Endothelial cell of umbilical vein (primary cell): ENCODE measurements at regions not wholly inside any gene's neighbourhood (a gene's known extent, or its start where the extent isn't known, plus 50 kb on each side); places are given as distances from the start of the nearest gene placed in this dataset.

Experiments used
- BruUV-seq: library from RNA; stranded (reverse); fragments of 400-500 nt; replicated peaks from 2 replicates; lab custom pipeline; 2021; lab: Mats Ljungman, UMichigan
- CTCF ChIA-PET: fragments of 300-600, 350-600 bp; sonication (Branson Sonifier 250); formaldehyde crosslinking; loops from one replicate; lab custom pipeline; 2021; ENCODE audit warnings: antibody characterized with exemption, inconsistent platforms; lab: Charles Lee
- POLR2A ChIA-PET: fragments of 300-600, 350-600 bp; sonication (Branson Sonifier 250); formaldehyde crosslinking; loops from one replicate; lab custom pipeline; 2021; ENCODE audit warnings: antibody characterized with exemption, inconsistent platforms; lab: Charles Lee
- DNase-seq: peaks from one replicate; pipeline ENCODE4 v3.0.0-alpha.2; 2011; ENCODE audit warnings: low read depth, low spot score
- FAIRE-seq: peaks from 2 replicates; lab custom pipeline; 2011; peaks lifted over from hg19 to GRCh38; lab: Jason Lieb, UNC
- H2AFZ ChIP-seq: 2 replicates; pipeline ENCODE4 v1.6.0; 2012; ENCODE audit warnings: low read depth, low read length, control low read depth, inconsistent platforms
- H3K27ac ChIP-seq: 2 replicates; pipeline ENCODE4 v1.5.1; 2011; ENCODE audit warnings: low read depth, mild to moderate bottlenecking, control low read depth, low read length, moderate library complexity; ENCODE audit not compliant: insufficient read depth
- H3K27me3 ChIP-seq, 2 experiments: 2 replicates each; pipeline versions ENCODE4 v1.6.0 to v1.6.1; 2011; ENCODE audit warnings: low read length in 2 of 2, mixed read lengths in 1 of 2; ENCODE audit not compliant: control insufficient read depth in 2 of 2, insufficient read depth in 2 of 2
- H3K36me3 ChIP-seq, 2 experiments: 2 replicates in 1 of 2; 3 replicates in 1 of 2; pipeline ENCODE4 v1.5.1; 2011; ENCODE audit warnings: low read length in 2 of 2, mild to moderate bottlenecking in 1 of 2, moderate library complexity in 1 of 2; ENCODE audit not compliant: control insufficient read depth in 2 of 2, insufficient read depth in 2 of 2; ENCODE audit errors: extremely low read depth in 1 of 2
- H3K4me1 ChIP-seq: 3 replicates; pipeline ENCODE4 v1.5.1; 2011; ENCODE audit warnings: mild to moderate bottlenecking, low read length; ENCODE audit not compliant: control insufficient read depth, insufficient read depth; ENCODE audit errors: extremely low read depth
- H3K4me2 ChIP-seq: 2 replicates; pipeline ENCODE4 v1.6.1; 2011; ENCODE audit warnings: low read length, control low read depth, mixed read lengths; ENCODE audit not compliant: insufficient read depth
- H3K4me3 ChIP-seq, 3 experiments: fragments of 200-600 bp in 1 of 3; sonication (generic), shearing (Covaris generic) in 1 of 3; replicated peaks in 1 of 3; 2 replicates each; pipeline ENCODE4 v1.5.1; 2011 to 2016; ENCODE audit warnings: control low read depth in 3 of 3, low read length in 3 of 3, mild to moderate bottlenecking in 2 of 3, inconsistent platforms in 1 of 3, low read depth in 1 of 3, moderate library complexity in 1 of 3; ENCODE audit not compliant: insufficient read depth in 1 of 3
- H3K79me2 ChIP-seq: 2 replicates; pipeline ENCODE4 v1.6.0; 2012; ENCODE audit warnings: low read length, inconsistent platforms; ENCODE audit not compliant: control insufficient read depth, insufficient read depth
- H3K9ac ChIP-seq: replicated peaks from 2 replicates; pipeline ENCODE3; 2011; ENCODE audit warnings: low read length, control low read depth; ENCODE audit not compliant: insufficient read depth; ENCODE audit errors: extremely low read depth
- H3K9me1 ChIP-seq: replicated peaks from 3 replicates; pipeline ENCODE4 v1.6.0; 2011; ENCODE audit warnings: mild to moderate bottlenecking, low read length; ENCODE audit not compliant: control insufficient read depth, insufficient read depth; ENCODE audit errors: extremely low read depth
- H3K9me3 ChIP-seq: replicated peaks from 2 replicates; pipeline ENCODE4 v1.5.1; 2012; ENCODE audit warnings: low read length, inconsistent platforms; ENCODE audit not compliant: control insufficient read depth, insufficient read depth
- H4K20me1 ChIP-seq: replicated peaks from 2 replicates; pipeline ENCODE3; 2011; ENCODE audit warnings: mild to moderate bottlenecking, low read length; ENCODE audit not compliant: control insufficient read depth, insufficient read depth; ENCODE audit errors: extremely low read depth
- EZH2 ChIP-seq: IDR thresholded peaks from 2 replicates; pipeline ENCODE4 v1.6.1; 2012; ENCODE audit warnings: borderline replicate concordance, low read depth, mild to moderate bottlenecking, moderate library complexity, low read length, inconsistent platforms; ENCODE audit not compliant: severe bottlenecking
- FOS ChIP-seq: IDR thresholded peaks from 2 replicates; pipeline ENCODE4 v1.6.1; 2011; ENCODE audit warnings: mild to moderate bottlenecking, low read length, moderate library complexity, borderline replicate concordance; ENCODE audit not compliant: insufficient read depth
- GATA2 ChIP-seq: IDR thresholded peaks from 2 replicates; pipeline ENCODE4 v1.7.0; 2011; ENCODE audit warnings: low read depth, mild to moderate bottlenecking, moderate library complexity, mixed read lengths, low read length; ENCODE audit not compliant: insufficient read length, insufficient read depth
- JUN ChIP-seq: IDR thresholded peaks from 2 replicates; pipeline ENCODE4 v1.6.1; 2011; ENCODE audit warnings: borderline replicate concordance, low read depth; ENCODE audit not compliant: insufficient read length, insufficient read depth
- MYC ChIP-seq: IDR thresholded peaks from one replicate; pipeline ENCODE4 v1.6.1; 2011; ENCODE audit warnings: mild to moderate bottlenecking, low read depth, low read length
- POLR2A ChIP-seq: IDR thresholded peaks from 2 replicates; pipeline ENCODE4 v1.6.1; 2012; ENCODE audit warnings: low read depth, mild to moderate bottlenecking, control low read depth, low read length
- POLR2AphosphoS5 ChIP-seq: IDR thresholded peaks from 2 replicates; pipeline ENCODE4 v1.6.1; 2012; ENCODE audit warnings: low read depth, mild to moderate bottlenecking, control low read depth, low read length, moderate library complexity; ENCODE audit not compliant: insufficient read depth
- dilution Hi-C: fragments of 300-500 bp; cut with MboI; formaldehyde crosslinking; loops from one replicate; pipeline ENCODE4 v1.15.0; 2019; ENCODE audit warnings: low sequenced_read_pairs; ENCODE audit not compliant: extremely low pct_ligation_motif_present
- intact Hi-C: fragments of 100-400 bp; cut with micrococcal nuclease; formaldehyde crosslinking; loops from one replicate; pipeline ENCODE4 v1.10.0; 2022
- TF ChIP-seq, protein P1 (sequence below): IDR thresholded peaks from 2 replicates; pipeline ENCODE4 v1.6.1; 2011; ENCODE audit not compliant: insufficient read depth, insufficient read length
- TF ChIP-seq, protein P2 (sequence below), 2 donors: IDR thresholded peaks; 1 replicate in 1 of 2; 2 replicates in 1 of 2; pipeline ENCODE4 v1.5.1; 2011; ENCODE audit warnings: low read length in 2 of 2, mild to moderate bottlenecking in 2 of 2, moderate library complexity in 2 of 2, control low read depth in 1 of 2, inconsistent platforms in 1 of 2, low read depth in 1 of 2; ENCODE audit not compliant: insufficient read depth in 1 of 2; ENCODE audit errors: extremely low read depth in 1 of 2

DNA sequence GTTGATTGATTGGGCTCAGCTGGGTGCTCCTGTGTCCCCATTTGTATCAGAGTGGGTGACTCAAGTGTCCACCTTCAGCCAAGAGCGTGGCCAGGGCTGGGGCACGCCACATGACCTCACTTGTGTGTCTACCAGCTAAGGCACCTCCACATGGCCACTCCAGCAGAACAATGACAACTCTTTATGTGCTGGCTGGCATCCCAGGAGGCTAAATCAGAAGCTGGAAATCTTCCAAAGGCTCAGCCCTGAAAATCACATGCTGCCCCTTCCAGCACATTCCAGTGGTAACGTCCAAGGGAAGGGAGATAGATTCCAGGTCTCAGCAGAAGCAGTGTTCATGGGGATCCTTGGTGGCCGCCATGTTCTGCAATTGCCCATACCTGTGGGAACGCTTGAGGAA is 585.5 kb downstream of the AJAP1 start:
- no peak for DNase-seq
- Histone ChIP-seq H3K9ac (no peak overlapping the region), H3K4me3 (no peak overlapping the region), H3K4me1 (no peaks in the 10 kb centered on the region), H3K9me3 (peaks cover 9% of the 10 kb centered on the region), H3K79me2 (no peaks in the 10 kb centered on the region), H3K27me3 (no peaks in the 10 kb centered on the region), H3K9me1 (no peaks in the 10 kb centered on the region), H3K36me3 (no peaks in the 10 kb centered on the region), H4K20me1 (no peaks in the 10 kb centered on the region), H3K4me2 (no peak overlapping the region), H2AFZ (no peak overlapping the region), H3K27ac (no peak overlapping the region)
- no peak for FAIRE-seq
- ChIA-PET CTCF (no interaction called here), POLR2A (no interaction called here)
- intact Hi-C loops (no loop called here), dilution Hi-C loops (no loop called here)
- TF ChIP-seq, protein P1, sequence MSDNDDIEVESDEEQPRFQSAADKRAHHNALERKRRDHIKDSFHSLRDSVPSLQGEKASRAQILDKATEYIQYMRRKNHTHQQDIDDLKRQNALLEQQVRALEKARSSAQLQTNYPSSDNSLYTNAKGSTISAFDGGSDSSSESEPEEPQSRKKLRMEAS = no peak
- TF ChIP-seq POLR2AphosphoS5 (no peak), FOS (no peak), POLR2A (no peak), JUN (no peak), EZH2 (no peak), MYC (no peak), GATA2 (no peak)
- TF ChIP-seq, protein P2, sequence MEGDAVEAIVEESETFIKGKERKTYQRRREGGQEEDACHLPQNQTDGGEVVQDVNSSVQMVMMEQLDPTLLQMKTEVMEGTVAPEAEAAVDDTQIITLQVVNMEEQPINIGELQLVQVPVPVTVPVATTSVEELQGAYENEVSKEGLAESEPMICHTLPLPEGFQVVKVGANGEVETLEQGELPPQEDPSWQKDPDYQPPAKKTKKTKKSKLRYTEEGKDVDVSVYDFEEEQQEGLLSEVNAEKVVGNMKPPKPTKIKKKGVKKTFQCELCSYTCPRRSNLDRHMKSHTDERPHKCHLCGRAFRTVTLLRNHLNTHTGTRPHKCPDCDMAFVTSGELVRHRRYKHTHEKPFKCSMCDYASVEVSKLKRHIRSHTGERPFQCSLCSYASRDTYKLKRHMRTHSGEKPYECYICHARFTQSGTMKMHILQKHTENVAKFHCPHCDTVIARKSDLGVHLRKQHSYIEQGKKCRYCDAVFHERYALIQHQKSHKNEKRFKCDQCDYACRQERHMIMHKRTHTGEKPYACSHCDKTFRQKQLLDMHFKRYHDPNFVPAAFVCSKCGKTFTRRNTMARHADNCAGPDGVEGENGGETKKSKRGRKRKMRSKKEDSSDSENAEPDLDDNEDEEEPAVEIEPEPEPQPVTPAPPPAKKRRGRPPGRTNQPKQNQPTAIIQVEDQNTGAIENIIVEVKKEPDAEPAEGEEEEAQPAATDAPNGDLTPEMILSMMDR (IDR thresholded peaks at IDR 0.05; ENCODE audit: extremely low read depth in 1 of 2, insufficient read depth in 1 of 2, low read depth in 1 of 2, low read length in 2 of 2) = no peak
- no TSS peak for BruUV-seq
